GM21381 (cell line): ENCODE measurements at regions not wholly inside any gene's neighbourhood (a gene's known extent, or its start where the extent isn't known, plus 50 kb on each side); places are given as distances from the start of the nearest gene placed in this dataset.

Experiments
- ATAC-seq: cut with Tn5 transposase; IDR thresholded peaks from one replicate; pipeline ENCODE4 v1.9.1; 2021; ENCODE audit warnings: mild to moderate bottlenecking, moderate library complexity; ENCODE audit not compliant: unreplicated experiment

DNA sequence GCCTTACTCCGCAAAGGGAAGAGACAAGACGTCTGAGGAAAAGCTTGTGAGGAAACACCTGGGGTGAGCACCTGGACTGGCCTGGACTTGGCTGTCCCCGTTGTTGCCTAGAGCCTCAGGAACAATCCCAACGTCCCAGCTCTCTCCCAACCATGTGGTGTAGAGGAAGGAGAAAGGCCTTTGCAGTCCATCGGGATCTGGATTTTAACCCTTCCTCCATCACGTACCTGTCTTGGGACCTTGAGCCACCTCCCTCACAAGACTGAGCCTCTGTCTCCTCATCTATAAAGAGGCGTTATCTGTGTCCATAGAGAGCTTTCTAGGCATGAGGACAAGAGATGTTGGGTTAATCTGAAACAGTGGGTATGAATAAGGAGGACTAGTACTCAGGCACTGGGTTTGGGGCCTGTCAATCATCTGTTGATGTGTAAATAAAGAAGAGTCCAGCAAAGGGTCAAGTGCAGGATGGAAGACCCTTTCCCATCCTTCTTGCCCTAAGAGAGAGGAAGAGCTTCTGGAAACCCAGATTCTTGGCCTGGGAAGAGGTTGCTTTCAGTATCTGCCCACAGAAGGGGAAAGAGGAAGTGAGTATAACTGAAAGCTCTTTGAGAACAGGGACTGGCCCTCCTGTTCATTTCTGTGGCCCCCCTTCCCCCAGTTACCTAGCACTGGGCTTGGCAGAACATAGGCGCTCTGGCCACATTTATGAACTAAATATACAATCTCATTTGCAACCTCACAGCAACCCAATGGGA lies 137.1 kb downstream of the PJA1 start:
- ATAC-seq = peak; percentile 87

DNA sequence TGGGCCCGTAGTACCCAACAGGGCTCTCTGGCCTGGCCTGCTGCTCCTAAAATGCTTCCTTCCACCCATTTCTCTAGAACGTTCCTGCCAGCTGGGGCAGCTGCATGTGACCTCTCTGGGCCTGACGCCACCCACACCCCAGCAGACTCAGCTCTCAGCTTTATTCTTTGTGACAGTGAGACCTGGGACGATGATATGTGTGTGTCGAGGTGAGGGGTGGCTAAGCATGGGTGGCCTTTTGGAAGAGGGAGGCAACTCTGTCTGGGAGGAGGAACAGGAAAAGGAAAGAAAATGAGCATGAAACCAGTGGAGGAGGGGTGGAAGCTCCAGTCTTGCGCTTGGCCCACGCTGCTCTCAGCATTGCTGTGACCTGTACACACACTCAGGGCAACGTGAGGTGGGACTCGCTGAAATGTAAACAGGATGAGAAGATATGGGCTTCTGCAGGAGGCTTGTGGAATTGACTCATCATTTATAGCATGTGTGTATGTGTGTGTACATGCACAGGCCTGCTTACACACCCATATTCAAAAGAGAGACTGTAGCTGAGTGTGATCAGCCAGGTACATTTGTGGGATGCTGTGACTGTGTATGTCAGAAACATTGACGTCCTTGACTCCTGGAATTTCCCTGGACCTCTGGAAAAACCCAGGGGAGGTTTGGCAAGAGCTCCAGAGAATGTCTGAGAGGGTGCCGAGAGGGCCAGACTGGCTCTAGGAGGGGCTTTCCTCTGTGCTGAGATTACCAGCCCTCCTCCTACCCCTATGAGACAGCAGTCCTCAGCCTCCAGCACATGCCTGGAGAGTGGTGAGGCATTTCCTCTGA lies 137.9 kb downstream of the PJA1 start:
- no peak for ATAC-seq

GRCh38 chrX:69025802-69026301 lies 139.4 kb downstream of the PJA1 start:
- ATAC-seq = no peak

DNA sequence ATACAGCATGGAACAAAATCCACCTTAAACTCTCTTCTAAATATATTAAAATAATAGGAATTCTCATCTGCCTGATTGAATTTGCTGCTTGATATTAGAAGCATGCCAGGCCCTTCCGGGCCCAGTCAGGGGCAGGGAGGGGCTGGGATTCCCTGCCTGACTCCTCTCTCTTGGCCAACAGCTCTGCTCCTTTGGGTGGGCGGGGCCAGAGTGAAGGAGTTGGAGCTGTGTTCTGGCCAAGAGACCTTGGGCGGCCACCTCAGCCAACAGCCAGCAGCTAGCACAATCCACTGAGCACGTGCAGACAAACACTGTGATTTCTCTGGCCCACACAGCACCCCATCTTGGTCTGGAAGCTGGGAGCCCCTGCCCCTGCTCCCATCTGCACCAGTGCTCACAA lies 140.3 kb downstream of the PJA1 start:
- ATAC-seq = no peak

DNA sequence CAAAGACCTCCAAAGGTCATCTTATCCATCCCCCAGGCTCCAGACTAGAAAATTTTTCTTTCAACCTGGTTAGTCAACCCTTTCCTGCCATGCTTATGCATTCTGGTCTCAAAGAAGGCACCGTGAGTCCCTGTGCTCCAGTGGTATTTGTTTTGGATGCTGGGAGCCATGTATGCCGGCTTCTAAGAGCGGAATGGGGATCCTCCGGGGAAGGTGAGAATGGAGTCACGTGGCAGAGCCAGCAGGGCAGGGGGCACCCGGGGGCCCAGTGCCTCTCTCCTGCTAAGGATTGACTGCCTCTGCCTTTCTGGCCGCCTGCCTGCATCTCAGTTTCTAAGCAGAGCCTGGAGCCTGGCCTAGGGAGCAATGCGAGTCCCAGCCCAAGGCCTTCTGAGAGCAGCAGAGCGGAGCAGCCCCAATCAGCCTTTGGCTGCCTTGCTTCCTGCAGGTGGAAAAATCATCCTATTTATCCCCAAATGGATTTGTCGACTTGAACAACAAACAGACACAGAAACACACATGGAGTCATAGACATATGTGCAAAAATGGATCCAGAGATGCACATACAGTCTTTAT lies 141.0 kb downstream of the PJA1 start:
- ATAC-seq = no peak

- ATAC-seq = no peak
Observed at GRCh38 chrX:69022430-69022829, 142.8 kb downstream of the PJA1 start.

GRCh38 chrX:69021141-69021960 lies 143.9 kb downstream of the PJA1 start:
- no peak for ATAC-seq

- ATAC-seq = no peak
Observed at GRCh38 chrX:69020316-69020715, 144.9 kb downstream of the PJA1 start.

- ATAC-seq = no peak
Observed at GRCh38 chrX:69019073-69019890, 146.0 kb downstream of the PJA1 start.

DNA sequence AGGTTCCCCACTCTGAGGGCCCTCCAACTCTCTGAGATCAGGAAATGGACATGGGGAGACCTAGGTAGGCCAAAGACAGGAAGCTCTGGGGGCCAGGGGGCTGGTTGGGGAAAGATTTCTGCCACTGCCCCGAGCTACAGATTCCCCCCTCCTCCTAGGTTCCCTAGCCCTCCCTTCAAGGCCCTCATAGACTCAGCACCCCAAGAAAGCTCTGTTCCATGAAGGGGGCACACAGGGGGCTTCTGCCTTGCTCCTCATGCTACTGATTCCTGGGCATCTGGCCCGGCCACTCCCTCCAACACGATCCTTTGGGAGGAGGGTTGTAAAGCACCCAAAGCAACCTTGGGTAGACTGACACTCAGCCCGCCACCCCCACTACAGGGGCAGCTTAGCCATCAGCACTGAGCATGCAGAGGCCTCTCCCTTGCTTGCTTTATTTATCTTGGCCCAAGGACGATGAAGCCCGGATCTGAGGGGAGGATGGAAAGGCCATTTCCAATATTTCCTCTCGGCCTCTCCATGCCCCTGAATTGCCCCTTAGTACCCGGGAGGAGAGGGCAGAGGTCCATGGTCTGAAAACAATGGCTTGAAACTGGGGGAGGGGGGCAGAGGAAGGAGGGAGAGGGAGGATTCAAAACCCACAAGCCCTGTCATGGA lies 146.7 kb downstream of the PJA1 start:
- ATAC-seq = no peak

- no peak for ATAC-seq
Observed at GRCh38 chrX:69016293-69016941, 148.8 kb downstream of the PJA1 start.

DNA sequence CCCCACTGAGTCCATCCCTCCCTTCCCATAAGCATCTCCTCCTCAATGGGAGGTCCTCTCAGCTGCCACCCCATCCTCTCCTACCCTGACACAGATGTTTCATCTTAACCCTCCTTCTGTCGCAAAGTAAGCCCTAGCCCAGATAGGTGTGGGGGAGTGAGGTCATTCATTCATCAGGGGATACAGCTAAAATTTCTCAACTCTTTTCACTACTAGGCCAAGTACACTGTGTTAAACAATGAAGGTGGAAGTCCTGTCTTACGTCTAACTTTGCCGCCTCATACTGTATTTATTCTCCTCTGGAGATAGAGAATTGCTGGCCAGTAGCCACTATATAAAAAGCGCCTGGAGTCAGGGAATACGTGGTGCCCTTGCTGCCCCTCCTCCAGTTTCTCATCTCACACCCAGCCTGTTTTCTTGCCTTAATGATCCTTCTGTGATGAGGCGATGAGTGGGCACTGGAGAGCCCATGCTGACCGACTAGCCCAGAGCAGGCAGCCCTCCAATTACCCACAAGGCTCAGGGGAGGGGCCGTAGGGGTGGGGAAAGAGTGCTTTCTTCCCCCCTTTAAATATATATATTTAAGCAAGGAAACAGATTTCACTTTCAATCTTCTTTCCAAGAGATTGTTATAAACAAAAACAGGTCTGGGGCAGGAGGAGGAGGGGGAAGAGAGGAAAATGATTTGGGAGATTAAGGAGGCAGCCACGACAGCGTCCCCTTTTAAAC lies 149.5 kb downstream of the PJA1 start:
- no peak for ATAC-seq

DNA sequence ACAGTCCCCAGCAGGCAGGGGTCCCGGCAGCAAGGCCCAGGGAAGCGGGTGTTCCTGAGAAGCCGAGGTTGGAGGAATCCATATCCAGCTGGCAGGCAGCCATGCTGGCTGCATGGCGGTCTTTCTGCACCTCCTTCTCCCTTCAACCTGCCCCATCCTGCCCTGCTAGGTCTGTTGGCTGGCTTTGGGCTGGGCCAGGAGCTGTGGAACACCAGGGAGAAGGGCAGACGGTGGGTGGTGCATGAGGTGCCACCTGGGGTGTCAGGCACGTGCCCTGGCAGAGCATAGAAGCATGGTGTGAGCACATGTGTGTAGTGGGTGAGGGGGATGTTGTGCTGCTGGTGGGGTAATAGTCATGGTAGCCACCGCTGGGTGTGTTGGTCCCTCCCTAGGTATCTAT lies 150.1 kb downstream of the PJA1 start:
- no peak for ATAC-seq

- no peak for ATAC-seq
Observed at GRCh38 chrX:69014200-69014599, 151.1 kb downstream of the PJA1 start.

GRCh38 chrX:69010339-69010738 lies 154.9 kb downstream of the PJA1 start:
- ATAC-seq = no peak

GRCh38 chrX:69000877-69001276 lies 164.4 kb downstream of the PJA1 start:
- ATAC-seq = no peak

- no peak for ATAC-seq
Observed at GRCh38 chrX:68999931-69000330, 165.3 kb downstream of the PJA1 start.

- no peak for ATAC-seq
Observed at GRCh38 chrX:68999356-68999755, 165.9 kb downstream of the PJA1 start.
